Type B pancreatic cell (in vitro differentiated cells): ENCODE measurements at regions not wholly inside any gene's neighbourhood (a gene's known extent, or its start where the extent isn't known, plus 50 kb on each side); places are given as distances from the start of the nearest gene placed in this dataset.

ENCODE experiments used
- DNase-seq: peaks from one replicate; pipeline ENCODE4 v3.0.0; 2021; ENCODE audit warnings: mixed read lengths; ENCODE audit not compliant: unreplicated experiment; ENCODE audit errors: extremely low spot score
- H3K27ac Mint-ChIP-seq: 2 replicates; pipeline ENCODE4 v1.8.0; 2021; ENCODE audit warnings: mild to moderate bottlenecking, mixed read lengths
- H3K27me3 Mint-ChIP-seq: 2 replicates; pipeline ENCODE4 v1.8.0; 2021; ENCODE audit warnings: mixed read lengths
- H3K36me3 Mint-ChIP-seq: 2 replicates; pipeline ENCODE4 v1.8.0; 2021; ENCODE audit warnings: mixed read lengths
- H3K4me1 Mint-ChIP-seq: one replicate; pipeline ENCODE4 v1.8.0; 2021; ENCODE audit warnings: mixed read lengths; ENCODE audit not compliant: unreplicated experiment
- H3K4me3 Mint-ChIP-seq: 2 replicates; pipeline ENCODE4 v1.8.0; 2021; ENCODE audit warnings: mild to moderate bottlenecking, mixed read lengths
- H3K9me3 Mint-ChIP-seq: 2 replicates; pipeline ENCODE4 v1.8.0; 2021; ENCODE audit warnings: mixed read lengths
- CTCF ChIP-seq: fragments of 200-600 bp; sonication (generic); conservative IDR thresholded peaks from 2 replicates; pipeline ENCODE4 v1.5.0; 2021; ENCODE audit warnings: antibody characterized with exemption, mild to moderate bottlenecking

- Mint-ChIP-seq H3K4me3 (no peak overlapping the region), H3K27ac (no peak overlapping the region), H3K27me3 (no peaks in the 10 kb centered on the region), H3K4me1 (no peaks in the 10 kb centered on the region), H3K9me3 (no peaks in the 10 kb centered on the region), H3K36me3 (no peaks in the 10 kb centered on the region)
- no peak for TF ChIP-seq CTCF
- no peak for DNase-seq
These were observed 894.6 kb downstream of the METTL15 start for GRCh38 chr11:29002816-29003215.

- H3K27ac Mint-ChIP-seq = no peak overlapping the region
- no peaks in the 10 kb centered on the region for H3K36me3 Mint-ChIP-seq
- H3K4me3 Mint-ChIP-seq = no peak overlapping the region
- no peaks in the 10 kb centered on the region for H3K4me1 Mint-ChIP-seq
- H3K27me3 Mint-ChIP-seq = no peaks in the 10 kb centered on the region
- no peaks in the 10 kb centered on the region for H3K9me3 Mint-ChIP-seq
- DNase-seq = no peak
- TF ChIP-seq CTCF = no peak
These were observed 891.4 kb downstream of the METTL15 start for GRCh38 chr11:28999620-29000019.

- Mint-ChIP-seq H3K4me1 (no peaks in the 10 kb centered on the region), H3K9me3 (no peaks in the 10 kb centered on the region), H3K4me3 (no peak overlapping the region), H3K27me3 (no peaks in the 10 kb centered on the region), H3K36me3 (no peaks in the 10 kb centered on the region), H3K27ac (no peak overlapping the region)
- no peak for DNase-seq
- no peak for TF ChIP-seq CTCF
These were observed 884.8 kb downstream of the METTL15 start for GRCh38 chr11:28992996-28993395.

GRCh38 chr11:28984231-28984630, 876.0 kb downstream of the METTL15 start:
- TF ChIP-seq CTCF = no peak
- Mint-ChIP-seq H3K9me3 (no peaks in the 10 kb centered on the region), H3K4me3 (no peak overlapping the region), H3K4me1 (no peaks in the 10 kb centered on the region), H3K27ac (no peak overlapping the region), H3K36me3 (no peaks in the 10 kb centered on the region), H3K27me3 (no peaks in the 10 kb centered on the region)
- DNase-seq = no peak

GRCh38 chr11:28983780-28984179, 875.6 kb downstream of the METTL15 start:
- no peak for DNase-seq
- H3K27ac Mint-ChIP-seq = no peak overlapping the region
- H3K36me3 Mint-ChIP-seq = no peaks in the 10 kb centered on the region
- H3K27me3 Mint-ChIP-seq = no peaks in the 10 kb centered on the region
- no peak for TF ChIP-seq CTCF
- H3K9me3 Mint-ChIP-seq = no peaks in the 10 kb centered on the region
- no peaks in the 10 kb centered on the region for H3K4me1 Mint-ChIP-seq
- no peak overlapping the region for H3K4me3 Mint-ChIP-seq

GRCh38 chr11:28981381-28981780, 873.2 kb downstream of the METTL15 start:
- Mint-ChIP-seq H3K27ac (no peak overlapping the region), H3K9me3 (no peaks in the 10 kb centered on the region)

More at GRCh38 chr11:28981381-28981780, 873.2 kb downstream of the METTL15 start:
- Mint-ChIP-seq H3K36me3 (no peaks in the 10 kb centered on the region), H3K4me1 (no peaks in the 10 kb centered on the region), H3K4me3 (no peak overlapping the region), H3K27me3 (no peaks in the 10 kb centered on the region)
- no peak for TF ChIP-seq CTCF
- no peak for DNase-seq
